ENCODE measurements at regions not wholly inside any gene's neighbourhood (a gene's known extent, or its start where the extent isn't known, plus 50 kb on each side); places are given as distances from the start of the nearest gene placed in this dataset.

DNA sequence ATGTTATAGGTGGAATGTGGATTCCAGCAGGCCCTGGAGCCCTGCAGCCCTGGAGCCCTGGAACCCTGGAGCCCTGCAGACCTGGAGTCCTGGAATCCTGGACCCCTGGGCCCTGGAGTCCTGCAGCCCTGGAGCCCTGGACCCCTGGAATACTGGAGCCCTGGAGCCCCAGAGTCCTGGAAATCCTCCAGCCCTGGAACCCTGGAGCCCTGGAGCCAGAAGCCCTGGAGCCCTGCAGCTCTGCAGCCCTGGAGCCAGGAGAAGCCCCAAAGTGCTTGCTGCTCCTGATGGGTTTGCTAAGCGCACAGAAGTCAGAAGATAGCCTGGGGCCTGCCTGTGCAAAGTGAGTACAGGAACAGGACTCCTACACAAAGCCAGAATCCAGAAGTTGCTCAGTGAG lies 223.1 kb upstream of the PDE10A start:
- no peak overlapping the region for H3K4me3 ChIP-seq (ENCODE audit: low read depth, low read length)
- TF ChIP-seq, protein P1, sequence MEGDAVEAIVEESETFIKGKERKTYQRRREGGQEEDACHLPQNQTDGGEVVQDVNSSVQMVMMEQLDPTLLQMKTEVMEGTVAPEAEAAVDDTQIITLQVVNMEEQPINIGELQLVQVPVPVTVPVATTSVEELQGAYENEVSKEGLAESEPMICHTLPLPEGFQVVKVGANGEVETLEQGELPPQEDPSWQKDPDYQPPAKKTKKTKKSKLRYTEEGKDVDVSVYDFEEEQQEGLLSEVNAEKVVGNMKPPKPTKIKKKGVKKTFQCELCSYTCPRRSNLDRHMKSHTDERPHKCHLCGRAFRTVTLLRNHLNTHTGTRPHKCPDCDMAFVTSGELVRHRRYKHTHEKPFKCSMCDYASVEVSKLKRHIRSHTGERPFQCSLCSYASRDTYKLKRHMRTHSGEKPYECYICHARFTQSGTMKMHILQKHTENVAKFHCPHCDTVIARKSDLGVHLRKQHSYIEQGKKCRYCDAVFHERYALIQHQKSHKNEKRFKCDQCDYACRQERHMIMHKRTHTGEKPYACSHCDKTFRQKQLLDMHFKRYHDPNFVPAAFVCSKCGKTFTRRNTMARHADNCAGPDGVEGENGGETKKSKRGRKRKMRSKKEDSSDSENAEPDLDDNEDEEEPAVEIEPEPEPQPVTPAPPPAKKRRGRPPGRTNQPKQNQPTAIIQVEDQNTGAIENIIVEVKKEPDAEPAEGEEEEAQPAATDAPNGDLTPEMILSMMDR (IDR thresholded peaks at IDR 0.05; ENCODE audit: low read depth, low read length) = no peak
- in situ Hi-C loops (cut with HindIII; ENCODE audit: low sequenced_read_pairs) = no loop called here
- no peak for DNase-seq (ENCODE audit: low read depth, low spot score)

DNA sequence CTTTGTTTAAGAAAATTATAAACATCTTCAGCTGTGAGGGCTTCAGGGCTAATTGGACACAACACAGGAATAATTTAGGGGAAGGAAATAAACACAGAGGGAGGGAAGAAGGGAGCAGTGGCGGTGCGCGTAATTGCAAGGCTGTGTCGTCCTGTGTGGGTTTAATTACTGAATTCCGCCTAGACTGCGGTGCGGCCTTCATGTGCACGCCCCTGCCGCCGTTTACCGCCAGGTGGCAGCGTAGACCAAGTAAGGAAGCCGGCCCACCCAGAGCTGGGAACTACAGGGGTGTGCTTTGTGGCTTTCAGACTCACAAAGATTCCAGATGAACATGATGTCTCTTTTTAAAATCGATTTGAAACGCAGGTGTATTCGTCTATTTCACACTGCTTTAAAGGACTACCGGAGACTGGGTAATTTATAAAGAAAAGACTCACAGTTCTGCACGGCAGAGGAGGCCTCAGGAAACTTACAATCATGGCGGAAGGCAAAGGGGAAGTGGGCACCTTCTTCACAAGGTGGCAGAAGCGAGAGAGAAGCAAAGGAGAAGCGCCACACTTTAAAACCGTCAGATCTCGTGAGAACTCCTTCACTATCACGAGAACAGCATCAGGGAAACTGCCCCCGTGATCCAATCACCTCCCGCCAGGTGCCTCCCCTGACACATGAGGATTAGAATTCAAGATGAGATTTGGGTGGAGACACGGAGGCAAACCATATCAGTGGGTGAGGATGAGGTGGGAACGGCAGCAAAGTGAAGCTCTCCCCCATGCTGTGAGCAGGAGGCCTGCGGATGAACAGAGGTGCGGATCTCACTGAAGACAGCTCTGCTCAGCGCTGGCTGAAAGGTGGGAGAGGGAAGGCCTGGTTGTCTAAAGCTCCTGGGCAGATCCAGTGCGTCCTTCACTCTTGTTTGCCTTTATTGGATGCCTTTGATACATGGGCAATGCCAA lies 222.0 kb upstream of the PDE10A start:
- peak; percentile 68 for DNase-seq (ENCODE audit: low read depth, low spot score)
- in situ Hi-C loops (cut with HindIII; ENCODE audit: low sequenced_read_pairs) = no loop called here

DNA sequence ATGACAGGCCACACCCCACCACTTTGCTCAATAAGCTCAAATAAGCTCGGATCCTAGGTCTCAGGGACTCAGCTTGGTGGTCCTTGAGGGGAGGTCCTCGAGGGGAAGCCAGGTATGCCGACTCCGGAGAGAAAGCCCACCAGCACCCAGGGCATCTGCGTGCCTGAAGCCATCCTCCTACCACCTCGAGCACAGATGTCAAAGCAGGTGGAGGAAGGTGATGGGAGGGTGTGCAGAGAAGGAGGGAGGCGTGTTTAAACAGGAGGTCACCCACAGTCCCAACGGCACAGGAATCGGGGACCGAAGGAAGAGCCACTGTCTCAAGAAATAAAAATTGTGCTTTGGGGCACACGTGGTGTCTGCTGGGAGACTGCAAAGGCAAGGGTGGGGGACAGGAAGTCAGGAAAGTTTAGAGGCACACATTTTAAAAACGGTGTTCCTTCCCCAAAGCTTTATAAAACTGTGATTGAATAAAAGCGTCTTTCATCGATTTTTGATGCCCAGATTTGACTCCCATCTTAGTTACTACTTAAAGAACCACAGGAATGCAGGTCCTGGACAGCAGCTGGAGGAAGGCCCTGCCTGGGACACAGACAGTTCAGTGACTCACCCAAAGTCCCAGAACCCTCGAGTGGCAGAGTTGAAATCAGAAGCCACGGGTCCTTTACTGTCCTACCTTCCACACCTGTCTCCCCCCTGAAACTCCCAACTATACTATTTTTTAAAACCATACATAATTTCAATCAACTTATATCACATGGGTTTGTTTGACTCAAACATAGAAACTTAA lies 221.0 kb upstream of the PDE10A start:
- peak; percentile 18 for DNase-seq (ENCODE audit: low read depth, low spot score)
- H3K4me3 ChIP-seq (ENCODE audit: low read depth, low read length) = no peak overlapping the region
- in situ Hi-C loops (cut with HindIII; ENCODE audit: low sequenced_read_pairs) = no loop called here
- TF ChIP-seq, protein P1 (IDR thresholded peaks at IDR 0.05; ENCODE audit: low read depth, low read length) = no peak

More for the DNA sequence above, 222.0 kb upstream of the PDE10A start:
- no peak overlapping the region for H3K4me3 ChIP-seq (ENCODE audit: low read depth, low read length)
- TF ChIP-seq, protein P1 (IDR thresholded peaks at IDR 0.05; ENCODE audit: low read depth, low read length) = peak; percentile 95

DNA sequence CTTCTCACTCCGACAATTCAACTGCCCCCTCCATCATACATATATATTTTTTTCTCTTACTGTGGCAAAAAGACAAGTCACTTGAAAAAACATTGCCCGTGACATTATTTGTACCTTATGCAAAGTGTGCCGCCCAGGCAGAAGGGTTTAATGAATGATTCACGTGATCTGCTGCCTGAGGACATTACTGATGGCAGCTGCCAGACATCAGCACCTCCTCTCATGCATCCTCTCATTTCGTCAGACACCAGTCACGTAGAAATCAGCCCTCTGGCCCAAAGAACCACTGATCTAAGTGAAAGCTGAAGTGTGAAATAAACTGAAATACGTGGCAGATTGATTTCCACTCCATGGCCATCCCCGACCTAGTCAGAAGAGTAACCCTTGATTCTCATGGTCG lies 218.8 kb upstream of the PDE10A start:
- no peak overlapping the region for H3K4me3 ChIP-seq (ENCODE audit: low read depth, low read length)
- TF ChIP-seq, protein P1 (IDR thresholded peaks at IDR 0.05; ENCODE audit: low read depth, low read length) = no peak
- in situ Hi-C loops (cut with HindIII; ENCODE audit: low sequenced_read_pairs) = no loop called here
- no peak for DNase-seq (ENCODE audit: low read depth, low spot score)

DNA sequence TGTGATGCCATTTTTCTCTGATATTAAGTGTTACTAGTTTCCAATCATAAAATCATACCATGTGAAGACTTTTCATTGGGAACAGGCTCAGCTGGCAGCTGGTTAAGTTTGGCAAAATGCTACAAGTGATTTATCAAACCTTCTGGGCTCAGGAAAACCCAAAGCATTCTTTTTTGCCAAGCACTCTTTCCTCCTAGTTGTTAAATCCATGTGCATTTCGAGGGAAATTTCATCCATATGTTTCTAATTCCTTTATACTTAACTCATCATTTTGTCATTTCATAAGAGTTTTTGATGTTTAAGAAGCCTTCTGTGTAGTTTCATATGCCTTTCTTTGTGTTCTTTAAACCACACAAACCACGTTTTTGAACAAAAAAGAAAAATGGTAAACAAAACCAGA lies 217.6 kb upstream of the PDE10A start:
- in situ Hi-C loops (cut with HindIII; ENCODE audit: low sequenced_read_pairs) = no loop called here
- TF ChIP-seq, protein P1 (IDR thresholded peaks at IDR 0.05; ENCODE audit: low read depth, low read length) = no peak

DNA sequence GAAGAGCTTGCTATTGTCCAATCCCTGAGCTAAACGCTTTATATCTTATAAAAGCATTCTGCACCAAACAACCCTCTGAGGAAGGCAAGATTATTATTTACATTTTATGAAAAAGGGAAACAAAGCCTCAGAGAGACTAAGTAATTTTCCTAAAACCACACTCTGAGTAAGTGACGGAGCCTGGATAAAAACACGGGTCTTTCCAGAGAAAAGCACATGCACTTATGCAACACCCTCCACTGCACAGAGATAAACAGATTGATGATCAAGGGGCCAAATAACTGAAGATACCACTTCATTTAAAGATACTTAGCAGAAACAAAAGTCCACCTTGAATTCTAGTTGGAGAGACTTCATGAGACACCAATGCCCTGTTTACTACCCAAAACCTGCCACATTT lies 214.7 kb upstream of the PDE10A start:
- no peak overlapping the region for H3K4me3 ChIP-seq (ENCODE audit: low read depth, low read length)
- TF ChIP-seq, protein P1 (IDR thresholded peaks at IDR 0.05; ENCODE audit: low read depth, low read length) = no peak
- no peak for DNase-seq (ENCODE audit: low read depth, low spot score)
- in situ Hi-C loops (cut with HindIII; ENCODE audit: low sequenced_read_pairs) = no loop called here

More for the DNA sequence above, 217.6 kb upstream of the PDE10A start:
- H3K4me3 ChIP-seq (ENCODE audit: low read depth, low read length) = no peak overlapping the region
- no peak for DNase-seq (ENCODE audit: low read depth, low spot score)
